SK-N-MC (cell line): ENCODE measurements at regions not wholly inside any gene's neighbourhood (a gene's known extent, or its start where the extent isn't known, plus 50 kb on each side); places are given as distances from the start of the nearest gene placed in this dataset.

Source experiments
- EZH2 ChIP-seq: fragments of 200-600 bp; sonication (generic); IDR thresholded peaks from one replicate; pipeline ENCODE4 v1.6.1; 2017; ENCODE audit warnings: antibody characterized with exemption
- POLR2AphosphoS5 ChIP-seq: IDR thresholded peaks from 2 replicates; pipeline ENCODE4 v1.6.1; 2012; ENCODE audit warnings: mild to moderate bottlenecking, low read depth, low read length, borderline replicate concordance

GRCh38 chr12:13880613-13881012, 100.8 kb downstream of the GRIN2B start:
- TF ChIP-seq POLR2AphosphoS5 (no peak), EZH2 (no peak)
